HG02885 (cell line): ENCODE measurements at regions not wholly inside any gene's neighbourhood (a gene's known extent, or its start where the extent isn't known, plus 50 kb on each side); places are given as distances from the start of the nearest gene placed in this dataset.

Source experiments
- ATAC-seq: cut with Tn5 transposase; IDR thresholded peaks from one replicate; pipeline ENCODE4 v1.9.1; 2021; ENCODE audit warnings: mild to moderate bottlenecking; ENCODE audit not compliant: unreplicated experiment, poor library complexity

DNA sequence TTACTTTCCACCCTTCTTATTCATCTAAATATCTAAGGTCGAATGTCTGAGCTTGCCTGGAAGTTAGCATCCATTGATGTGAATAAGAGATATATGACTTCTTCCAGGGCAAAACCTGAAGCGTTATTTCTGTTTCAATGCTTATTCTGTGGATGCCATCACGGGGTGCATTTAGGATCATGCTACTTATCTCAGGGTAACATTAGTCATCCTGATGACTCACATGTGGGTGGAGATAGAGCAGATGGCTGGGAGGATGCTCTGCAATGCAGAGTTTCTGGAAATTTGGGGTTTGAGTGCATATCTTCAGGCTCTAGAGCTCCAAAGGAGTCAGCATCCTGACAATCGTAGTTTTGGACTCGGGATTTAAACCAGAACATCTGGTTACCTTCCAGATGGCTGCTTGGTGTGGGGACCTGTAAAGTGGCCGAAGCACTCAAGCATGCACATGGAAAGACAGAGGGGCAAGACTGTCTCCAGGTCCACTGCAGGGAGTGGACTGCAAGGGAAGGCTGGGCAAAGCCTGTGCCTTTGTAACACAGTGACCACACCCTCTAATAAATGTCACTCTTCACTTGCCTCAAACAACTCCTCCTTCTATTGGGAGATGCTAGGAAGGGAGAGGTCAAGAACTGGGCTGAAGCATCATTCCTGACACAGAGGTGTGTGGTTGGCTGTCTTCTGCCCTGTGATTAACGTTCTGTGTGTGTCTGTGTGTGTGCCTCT is 175.2 kb upstream of the SALL1 start:
- ATAC-seq = no peak

DNA sequence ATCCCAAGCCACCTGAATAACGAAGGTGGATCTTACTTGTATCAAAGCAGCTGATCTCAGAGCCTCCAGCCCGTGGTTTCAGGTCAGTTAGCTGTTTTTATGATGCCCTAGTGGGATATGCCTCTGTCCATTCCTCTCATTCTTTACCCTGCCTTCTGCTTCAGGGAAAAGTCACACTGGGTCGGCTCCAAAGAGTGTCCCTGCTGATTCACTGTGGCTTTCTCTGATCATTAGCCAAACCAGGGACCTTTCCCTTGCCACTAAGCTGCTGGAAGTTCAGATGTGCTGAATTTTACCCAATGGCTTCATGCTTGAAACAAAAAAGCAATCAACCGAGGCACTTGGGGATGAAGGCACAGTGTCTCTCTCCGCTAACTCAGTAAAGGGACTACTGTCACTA is 170.2 kb upstream of the SALL1 start:
- ATAC-seq = no peak

DNA sequence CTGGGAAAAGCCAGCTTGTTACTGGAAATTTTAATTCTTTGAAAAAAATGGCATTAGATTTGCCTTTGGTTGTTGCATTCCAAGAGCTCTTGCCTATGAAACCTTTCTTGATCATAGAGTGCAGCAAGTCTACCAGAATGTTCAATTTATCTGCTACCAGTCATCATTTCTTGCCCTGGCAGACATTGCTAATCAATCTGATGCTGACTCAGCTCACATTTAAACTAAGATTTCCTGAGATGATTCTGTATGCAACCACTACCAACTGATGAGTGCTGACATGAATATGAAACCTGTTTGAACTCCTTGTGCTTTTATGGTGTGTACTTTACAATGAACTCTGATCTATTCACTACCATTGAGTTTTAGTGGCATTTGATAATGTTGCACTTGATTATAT is 166.5 kb upstream of the SALL1 start:
- ATAC-seq = no peak

DNA sequence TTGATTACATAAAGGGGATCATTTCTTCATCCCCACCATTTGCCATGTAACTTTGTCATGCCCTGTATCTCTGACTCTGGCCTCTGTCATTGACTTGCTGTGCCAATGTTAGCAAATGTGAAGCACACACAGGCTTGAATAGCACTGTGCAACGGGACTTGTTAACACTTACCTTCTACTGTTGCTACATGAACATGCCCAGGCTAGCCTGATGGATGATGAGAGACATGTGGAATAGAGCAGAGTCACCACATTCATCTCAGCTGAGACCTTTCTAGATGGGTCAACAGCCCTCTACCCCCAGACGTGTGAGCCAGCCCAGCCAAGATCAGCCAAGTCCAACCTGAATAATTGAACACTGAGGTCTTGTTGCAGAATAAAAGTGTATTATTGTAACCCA is 162.1 kb upstream of the SALL1 start:
- ATAC-seq = no peak

DNA sequence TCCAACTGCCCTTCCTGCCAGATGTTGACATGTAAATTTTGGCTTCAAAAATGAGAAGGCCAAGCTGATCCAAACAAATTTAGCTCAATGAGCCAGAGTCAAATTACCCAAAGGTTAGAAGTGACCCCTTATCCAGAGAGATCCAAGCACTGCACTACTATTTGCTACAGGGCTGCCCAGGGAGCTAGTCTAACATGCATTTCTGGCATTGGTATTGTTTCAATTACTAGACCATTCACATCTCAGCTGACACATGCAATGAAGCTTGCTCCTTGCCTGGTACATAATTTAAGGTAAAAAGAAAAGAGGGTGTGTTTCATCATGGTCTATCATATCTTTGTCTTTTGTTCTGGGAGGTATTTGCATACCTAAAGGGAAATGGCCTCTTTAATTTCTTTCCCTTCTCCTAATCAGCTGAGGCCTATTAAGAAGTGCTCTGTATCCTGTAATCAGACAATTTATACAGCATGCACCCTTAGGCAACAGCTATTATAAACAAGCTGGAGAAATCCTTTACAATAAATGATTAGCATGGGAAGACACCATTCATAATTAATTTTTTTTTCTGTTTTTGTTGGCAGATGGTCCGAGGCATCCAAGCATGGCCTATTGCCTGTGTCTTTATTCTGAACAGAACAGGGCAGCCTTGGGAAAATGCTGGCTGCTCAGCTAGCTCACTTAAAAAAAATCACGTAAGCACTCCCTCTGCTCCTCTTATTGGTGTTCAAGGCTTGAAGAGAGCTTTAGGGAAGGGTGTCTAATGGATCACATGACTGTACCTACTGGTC is 161.5 kb upstream of the SALL1 start:
- ATAC-seq = no peak

DNA sequence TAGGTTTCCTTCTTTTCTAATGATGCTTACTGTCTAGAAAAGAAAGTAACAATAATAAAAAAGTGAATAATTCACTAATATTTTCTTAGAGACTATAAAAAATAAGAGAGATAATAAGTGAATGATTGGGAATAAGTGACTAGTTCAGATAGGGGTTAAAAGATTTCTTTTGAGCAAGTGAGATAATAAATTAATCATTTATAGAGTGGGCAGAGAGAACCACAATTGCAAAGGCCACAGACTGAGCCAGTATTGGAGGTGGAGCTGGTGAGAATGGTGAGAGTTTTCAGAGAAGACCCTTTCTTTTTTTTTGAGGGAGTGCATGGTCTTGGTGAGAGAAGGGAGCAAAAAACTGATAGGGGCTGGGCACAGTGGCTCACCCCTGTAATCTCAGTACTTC is 159.1 kb upstream of the SALL1 start:
- ATAC-seq = no peak

DNA sequence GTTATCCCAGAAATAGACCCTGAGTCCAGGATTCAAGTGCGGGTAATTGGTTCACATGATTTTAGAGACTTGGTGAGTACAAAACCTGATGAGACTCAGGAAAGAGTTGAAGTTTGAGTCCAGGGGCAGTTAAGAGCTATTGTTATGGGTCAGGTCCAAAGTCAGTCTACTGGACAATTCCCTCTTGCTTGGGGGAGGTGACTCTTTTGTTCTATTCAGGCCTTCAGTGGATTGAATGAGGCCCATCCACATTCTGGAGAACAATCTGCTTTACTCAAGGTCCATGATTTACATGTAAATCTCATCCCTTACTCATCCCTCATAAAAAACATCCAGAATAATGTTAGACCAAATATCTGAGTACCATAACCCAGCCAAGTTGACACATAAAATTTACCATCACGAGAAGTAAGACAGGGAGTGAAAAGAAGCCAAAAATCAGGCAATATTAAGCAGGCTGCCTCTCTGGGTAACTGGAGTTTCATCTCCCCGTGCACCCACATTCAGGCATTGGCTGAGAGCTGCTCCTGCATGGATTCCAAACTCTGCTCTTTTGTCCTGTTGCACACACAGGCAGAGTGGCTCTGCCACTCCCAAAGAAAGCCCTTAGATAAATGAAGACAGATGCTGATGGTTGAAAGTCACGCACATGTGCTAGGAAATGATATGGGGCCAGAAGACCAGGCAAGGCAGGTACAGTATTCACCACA is 156.0 kb upstream of the SALL1 start:
- no peak for ATAC-seq

DNA sequence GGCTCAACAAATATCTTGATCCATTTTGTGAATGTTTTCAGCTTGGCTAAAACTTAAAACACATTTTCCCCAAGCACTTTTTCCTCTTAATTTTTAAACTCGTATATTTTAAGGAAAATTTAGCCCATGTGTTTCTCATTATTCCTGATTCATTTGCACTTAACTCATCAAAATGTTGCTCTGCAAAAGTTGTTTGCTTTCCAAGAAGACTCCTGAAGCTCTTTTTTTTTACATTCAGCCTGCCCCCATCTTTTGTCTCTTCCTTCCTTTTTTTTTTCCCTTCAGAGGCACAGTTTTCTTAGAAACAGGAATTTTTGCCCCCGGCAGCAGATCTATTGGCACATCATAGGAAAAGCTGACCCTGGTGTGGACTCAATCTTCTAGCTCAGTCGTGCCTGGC is 155.0 kb upstream of the SALL1 start:
- no peak for ATAC-seq

DNA sequence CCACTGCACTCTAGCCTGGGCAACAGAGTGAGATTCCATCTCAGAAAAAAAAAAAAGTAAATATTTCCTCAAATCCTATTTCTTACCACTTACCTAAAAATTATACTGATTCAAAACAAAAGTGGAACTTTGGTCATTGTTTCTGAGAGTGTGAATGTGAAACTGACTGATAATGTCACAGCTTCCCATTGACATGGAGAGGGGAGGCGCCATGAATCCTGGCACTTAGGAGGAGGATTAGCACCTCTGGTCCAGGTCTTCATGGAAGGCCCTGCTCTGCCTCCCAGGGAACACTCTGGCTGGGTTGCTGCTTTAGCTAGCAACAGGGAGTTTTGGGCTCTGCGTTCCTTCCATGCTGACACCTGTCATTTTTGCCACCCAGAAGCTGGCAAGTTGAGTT is 154.3 kb upstream of the SALL1 start:
- ATAC-seq = no peak

DNA sequence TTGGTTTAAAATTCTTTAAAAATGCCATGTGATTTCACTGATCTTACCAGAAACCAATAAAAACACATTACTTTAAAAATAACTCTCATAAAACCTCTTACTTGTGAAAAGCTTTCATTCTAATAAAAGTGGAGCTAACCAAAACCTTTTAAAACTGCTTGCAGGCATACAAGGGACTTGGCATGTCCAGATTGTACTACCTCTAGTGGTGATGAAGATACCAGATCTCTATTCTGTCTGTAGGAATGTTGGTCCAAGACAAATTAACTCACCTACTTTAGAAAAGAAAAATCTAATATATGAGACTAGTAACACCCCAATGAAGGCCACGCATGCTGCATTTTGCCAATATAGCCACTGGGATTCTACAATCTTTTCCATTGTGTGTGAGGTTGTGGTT is 151.0 kb upstream of the SALL1 start:
- no peak for ATAC-seq

DNA sequence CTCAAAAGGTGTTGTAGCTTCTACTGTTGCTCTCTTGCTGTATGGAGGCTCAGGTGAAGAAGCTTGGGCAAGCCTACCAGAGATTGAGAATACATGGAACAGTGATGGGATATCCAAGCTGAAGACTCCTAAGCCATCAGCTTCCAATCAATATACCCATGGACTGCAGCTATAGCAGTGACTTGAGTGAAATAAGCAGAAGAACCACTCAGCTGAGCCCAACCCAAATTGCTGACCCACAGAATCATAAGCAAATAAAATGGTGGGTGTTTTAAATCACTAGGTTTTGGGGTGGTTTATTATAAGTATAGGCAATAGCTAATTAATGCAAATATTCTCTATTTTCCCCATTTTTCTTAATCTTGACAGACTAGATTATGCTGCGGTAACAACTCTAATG is 147.7 kb upstream of the SALL1 start:
- no peak for ATAC-seq

DNA sequence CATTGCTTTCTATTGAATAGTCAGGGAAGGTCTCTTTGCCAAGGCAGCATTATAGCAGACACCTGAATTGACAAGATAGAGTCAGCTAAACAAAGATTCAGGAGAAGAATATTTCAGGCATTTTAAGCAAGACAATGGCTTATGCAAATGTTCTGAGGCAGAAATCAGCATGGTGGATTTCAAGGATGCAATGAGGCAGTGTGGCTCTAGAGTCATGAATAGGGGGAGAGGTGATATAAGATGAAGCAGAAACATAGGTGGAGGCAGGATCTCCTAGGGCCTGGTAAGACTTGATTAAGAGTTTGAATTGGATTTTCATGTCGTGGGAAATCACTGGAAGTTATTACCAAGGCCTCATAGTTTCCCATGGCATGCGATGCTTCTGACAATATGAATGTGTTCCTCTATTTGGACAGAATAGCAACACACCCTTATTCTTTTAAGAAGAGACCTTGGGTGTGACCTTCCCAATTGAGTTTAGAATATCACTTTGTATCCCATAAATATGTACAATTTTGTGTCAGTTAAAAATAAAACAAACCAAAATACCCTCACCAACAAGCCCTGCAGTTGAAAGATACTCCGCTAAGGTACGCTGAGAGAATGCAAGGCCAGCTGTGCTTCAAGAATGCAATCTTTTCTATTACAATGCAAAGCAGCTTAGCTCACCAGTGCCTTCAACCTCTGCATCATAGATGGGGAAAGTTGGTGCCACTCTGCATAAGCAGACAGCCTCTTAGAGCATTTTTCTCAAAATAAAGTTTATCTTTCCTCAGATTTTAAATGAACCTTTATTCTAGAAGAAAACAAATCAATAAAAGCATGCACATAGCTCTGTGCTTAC is 139.6 kb upstream of the SALL1 start:
- ATAC-seq = no peak

DNA sequence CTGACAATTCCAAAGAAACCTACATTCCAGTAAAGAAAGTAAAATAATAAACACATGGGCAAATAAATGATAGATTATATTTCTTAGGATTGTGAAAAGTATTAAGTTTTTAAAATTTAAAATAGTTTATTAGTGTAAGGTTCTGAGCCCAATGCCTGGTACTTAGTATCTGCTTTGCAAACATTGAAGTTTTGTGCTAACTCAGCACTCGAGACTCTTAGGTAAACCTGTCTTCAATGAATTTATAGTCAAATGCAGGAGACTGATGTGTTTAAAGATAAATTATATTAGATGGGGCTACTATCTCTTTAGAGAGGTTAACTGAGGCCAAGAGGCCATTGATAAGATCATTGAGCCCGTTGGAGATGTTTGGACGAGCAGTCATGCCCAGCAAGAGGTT is 138.3 kb upstream of the SALL1 start:
- ATAC-seq = no peak

DNA sequence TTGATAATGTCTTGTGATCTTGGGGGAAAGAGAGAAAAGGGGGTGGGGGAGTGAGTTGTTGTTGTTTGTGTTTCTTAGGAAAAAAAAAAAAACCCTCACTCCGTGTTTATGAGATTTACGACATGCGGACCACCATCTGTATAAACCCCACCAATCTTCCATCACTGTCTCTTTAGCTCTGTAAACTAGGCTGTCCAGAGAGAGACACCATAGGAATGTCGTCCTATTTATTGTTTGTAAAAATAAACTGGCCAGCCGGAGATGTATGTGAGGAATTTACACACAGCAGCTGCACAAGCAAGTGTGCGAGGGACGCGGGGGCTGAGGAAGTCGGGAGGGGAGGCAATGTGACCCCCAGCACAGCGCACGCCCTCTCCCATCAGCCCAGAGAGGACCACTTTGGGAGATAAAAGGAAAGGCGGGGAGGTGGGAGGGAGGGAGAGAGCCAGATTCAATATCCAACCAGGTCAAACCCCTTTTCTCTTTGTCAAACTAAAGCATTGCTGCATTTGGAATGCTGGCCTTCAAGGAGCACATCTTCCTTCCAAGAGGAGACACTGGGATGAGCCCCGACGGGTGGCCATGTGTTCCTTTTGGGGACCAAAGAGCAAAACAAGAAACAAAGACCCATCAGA is 136.2 kb upstream of the SALL1 start:
- ATAC-seq = no peak

DNA sequence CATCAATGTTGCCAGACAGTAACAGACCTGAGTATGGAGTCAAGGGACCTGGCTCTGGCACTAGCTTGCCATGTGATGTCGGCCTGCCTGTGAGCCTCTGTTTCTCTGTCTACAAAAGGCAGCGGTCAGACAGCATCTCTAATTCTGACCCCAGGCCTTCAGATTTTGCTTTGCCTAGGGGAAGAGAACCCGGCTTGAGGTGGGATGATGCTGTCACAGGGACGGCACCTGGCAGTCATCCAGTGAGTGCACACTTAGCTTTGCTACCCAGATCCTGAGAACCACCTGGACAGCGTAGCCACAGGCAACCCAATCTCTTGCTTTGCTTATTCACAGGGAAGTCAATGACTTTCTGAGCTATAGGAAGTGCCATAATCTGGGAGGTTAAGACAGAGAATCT is 135.2 kb upstream of the SALL1 start:
- ATAC-seq = no peak

DNA sequence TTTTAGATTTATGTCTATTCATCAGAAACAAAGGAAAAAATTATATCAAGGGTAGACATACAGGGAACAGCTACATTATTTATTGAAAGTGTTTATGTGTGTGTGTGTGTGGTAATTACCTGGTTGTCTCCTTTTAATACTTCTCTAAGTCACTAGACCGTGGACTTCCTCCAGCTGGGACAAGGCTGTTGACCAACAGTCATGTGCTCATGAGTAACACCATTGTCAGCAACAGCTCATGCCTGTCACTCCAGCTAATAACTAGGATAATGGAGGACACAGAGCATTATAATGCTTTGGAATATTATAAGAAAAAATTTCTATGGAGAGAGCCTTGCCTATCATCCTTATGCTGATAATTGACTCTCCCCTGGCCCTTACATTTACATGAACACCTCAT is 125.3 kb upstream of the SALL1 start:
- no peak for ATAC-seq

DNA sequence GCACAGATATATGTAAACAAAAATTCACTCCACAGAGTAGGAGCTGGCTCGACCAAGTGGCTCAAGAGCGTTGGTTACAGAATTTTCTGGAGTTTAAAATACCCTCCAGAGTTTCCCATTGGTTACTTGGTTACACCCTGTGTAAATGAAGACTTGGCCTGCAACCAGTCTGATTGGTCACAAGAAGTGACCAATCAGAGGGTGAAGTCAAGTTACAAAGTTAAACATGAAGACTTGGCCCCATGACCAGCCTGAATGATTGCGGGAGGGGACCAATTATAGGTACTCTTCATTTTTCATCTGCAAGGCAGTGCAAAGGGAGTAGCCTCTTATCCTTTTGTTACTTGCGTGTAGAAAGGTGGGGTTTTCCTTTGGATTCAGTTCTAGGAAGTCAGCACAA is 121.3 kb upstream of the SALL1 start:
- no peak for ATAC-seq

DNA sequence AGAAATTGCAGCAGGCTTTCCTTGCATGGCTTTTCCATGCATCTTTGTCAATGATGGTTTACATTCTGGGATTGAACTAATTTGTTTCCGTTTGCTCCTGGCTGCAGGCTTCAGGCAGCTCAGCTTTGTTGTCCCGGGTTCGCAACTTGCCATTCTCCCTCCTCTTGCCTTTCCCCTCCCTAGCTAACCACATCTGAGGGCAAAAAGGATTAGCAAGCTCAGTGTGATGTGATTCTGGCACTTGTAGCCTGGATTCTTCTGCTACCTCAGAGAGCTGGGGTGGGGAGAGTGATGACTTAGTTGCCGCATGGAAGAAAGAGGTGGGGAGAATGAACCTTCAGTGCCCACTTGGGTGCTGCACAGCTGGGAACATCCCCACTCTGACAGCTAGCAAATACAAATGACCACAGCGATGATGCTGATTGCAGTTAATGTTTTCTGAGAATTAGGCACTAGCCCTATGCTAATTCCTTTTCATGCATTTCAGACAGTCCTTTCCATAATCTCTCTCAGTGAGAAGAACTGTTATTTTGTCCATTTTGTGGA is 120.2 kb upstream of the SALL1 start:
- no peak for ATAC-seq

DNA sequence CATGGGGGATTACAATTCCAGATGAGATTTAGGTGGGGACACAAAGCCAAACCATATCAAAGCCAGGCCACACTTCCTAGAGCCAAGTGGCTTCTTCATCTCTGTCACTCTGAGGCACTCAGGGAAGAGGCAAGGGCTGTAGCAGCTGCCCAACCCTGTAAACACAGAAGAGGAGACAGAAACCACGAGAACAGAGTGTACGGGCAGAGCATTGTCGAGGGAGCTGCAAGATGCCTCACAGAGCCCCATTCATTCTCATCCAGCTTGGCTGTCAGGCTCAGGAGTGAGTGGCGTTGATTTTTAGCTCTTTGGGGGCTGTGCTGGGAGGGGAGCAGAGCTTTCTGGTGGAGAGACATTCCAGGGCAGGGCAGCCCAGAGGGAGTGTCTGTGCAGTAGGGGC is 117.2 kb upstream of the SALL1 start:
- no peak for ATAC-seq

DNA sequence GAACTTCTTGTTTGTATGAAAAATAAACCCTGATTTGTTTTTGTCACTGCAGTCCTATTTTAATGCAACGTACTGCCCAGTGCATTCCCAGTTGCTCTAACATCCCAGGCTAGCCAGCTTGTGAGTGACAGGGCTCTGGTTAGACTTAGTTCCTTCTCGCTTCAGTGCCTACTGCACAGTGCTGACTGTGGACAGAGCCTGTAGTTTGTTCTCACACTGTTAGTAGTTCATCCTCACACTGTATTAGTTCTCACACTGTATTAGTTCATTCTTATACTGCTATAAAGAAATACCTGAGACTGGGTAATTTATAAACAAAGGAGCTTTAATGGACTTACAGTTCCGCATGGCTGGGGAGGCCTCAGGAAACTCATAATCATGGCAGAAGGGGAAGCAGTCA is 116.6 kb upstream of the SALL1 start:
- no peak for ATAC-seq
